SK-N-SH (cell line): ENCODE measurements at regions not wholly inside any gene's neighbourhood (a gene's known extent, or its start where the extent isn't known, plus 50 kb on each side); places are given as distances from the start of the nearest gene placed in this dataset.

Experiments used
- CTCF ChIA-PET: fragments of 300-600, 350-600 bp; formaldehyde crosslinking; extraction: SDS; loops from one replicate; lab custom pipeline; 2021; lab: Yijun Ruan, JAX
- POLR2A ChIA-PET: fragments of 350-600 bp; sonication (Branson Sonifier 250); formaldehyde crosslinking; extraction: SDS; loops from one replicate; lab custom pipeline; 2020; ENCODE audit warnings: antibody characterized with exemption, inconsistent platforms; lab: Yijun Ruan, JAX
- DNase-seq: peaks from one replicate; pipeline ENCODE4 v3.0.0; 2012
- H2AFZ ChIP-seq: fragments of 200-600 bp; sonication (generic); 2 replicates; pipeline ENCODE4 v1.8.1; 2016; ENCODE audit warnings: antibody characterized with exemption, mild to moderate bottlenecking, low read depth
- H3F3A ChIP-seq: fragments of 200-600 bp; sonication (generic); replicated peaks from 2 replicates; pipeline ENCODE3; 2016; ENCODE audit warnings: antibody characterized with exemption, mild to moderate bottlenecking; ENCODE audit not compliant: insufficient read depth
- H3K27ac ChIP-seq, 2 experiments: fragments of 200-500 bp in 1 of 2; fragments of 200-600 bp in 1 of 2; sonication (Bioruptor generic) in 1 of 2; sonication (generic), shearing (Covaris generic) in 1 of 2; 2 replicates each; pipeline versions ENCODE4 v1.5.1 to v1.6.1; 2014 to 2016; ENCODE audit warnings: low read depth in 2 of 2, inconsistent platforms in 1 of 2, low read length in 1 of 2, mild to moderate bottlenecking in 1 of 2, mixed read lengths in 1 of 2
- H3K27me3 ChIP-seq: fragments of 200-600 bp; sonication (generic), shearing (Covaris generic); 2 replicates; pipeline ENCODE4 v1.6.1; 2016; ENCODE audit warnings: mixed run types; ENCODE audit not compliant: insufficient read depth
- H3K36me3 ChIP-seq, 2 experiments: fragments of 200-500 bp in 1 of 2; fragments of 200-600 bp in 1 of 2; sonication (Bioruptor generic) in 1 of 2; sonication (generic) in 1 of 2; replicated peaks in 1 of 2; 2 replicates each; pipeline versions ENCODE3 to v1.5.1; 2014 to 2016; ENCODE audit warnings: low read length in 1 of 2, mild to moderate bottlenecking in 1 of 2; ENCODE audit not compliant: insufficient read depth in 2 of 2, control insufficient read depth in 1 of 2
- H3K4me1 ChIP-seq, 2 experiments: fragments of 200-500 bp in 1 of 2; fragments of 200-600 bp in 1 of 2; sonication (Bioruptor generic) in 1 of 2; sonication (generic), shearing (Covaris generic) in 1 of 2; 2 replicates each; pipeline versions ENCODE4 v1.5.1 to v1.6.1; 2014 to 2016; ENCODE audit warnings: low read depth in 1 of 2, low read length in 1 of 2, mixed run types in 1 of 2; ENCODE audit not compliant: insufficient read depth in 2 of 2, control insufficient read depth in 1 of 2
- H3K4me2 ChIP-seq: fragments of 200-600 bp; sonication (generic), shearing (Covaris generic); 2 replicates; pipeline ENCODE4 v1.6.1; 2017; ENCODE audit warnings: mixed run types
- H3K4me3 ChIP-seq, 2 experiments: fragments of 200-500 bp in 1 of 2; fragments of 200-600 bp in 1 of 2; sonication (Bioruptor generic) in 1 of 2; sonication (generic), shearing (Covaris generic) in 1 of 2; 2 replicates each; pipeline versions ENCODE4 v1.5.1 to v1.8.1; 2014 to 2016; ENCODE audit warnings: low read depth in 2 of 2, inconsistent platforms in 1 of 2, low read length in 1 of 2, mild to moderate bottlenecking in 1 of 2, mixed read lengths in 1 of 2, moderate library complexity in 1 of 2
- H3K79me2 ChIP-seq: fragments of 200-600 bp; sonication (generic); 2 replicates; pipeline ENCODE4 v1.8.1; 2017; ENCODE audit warnings: mild to moderate bottlenecking; ENCODE audit not compliant: insufficient read depth
- H3K9ac ChIP-seq: fragments of 200-600 bp; sonication (generic); 2 replicates; pipeline ENCODE4 v1.6.1; 2017; ENCODE audit warnings: mixed run types
- H3K9me2 ChIP-seq: fragments of 200-600 bp; sonication (generic); 2 replicates; pipeline ENCODE4 v1.6.1; 2017; ENCODE audit warnings: mixed run types
- H3K9me3 ChIP-seq: fragments of 200-600 bp; sonication (generic); 2 replicates; pipeline ENCODE4 v1.6.1; 2017; ENCODE audit warnings: mixed run types, mild to moderate bottlenecking, moderate library complexity
- H4K20me1 ChIP-seq: fragments of 200-600 bp; sonication (generic); 2 replicates; pipeline ENCODE4 v1.6.1; 2017; ENCODE audit warnings: mild to moderate bottlenecking, mixed run types; ENCODE audit not compliant: insufficient read depth
- CTCF ChIP-seq: fragments of 200-600 bp; sonication (generic); IDR thresholded peaks from 2 replicates; pipeline ENCODE4 v1.6.1; 2017; ENCODE audit warnings: antibody characterized with exemption, mild to moderate bottlenecking, moderate library complexity
- JUND ChIP-seq: IDR thresholded peaks from 2 replicates; pipeline ENCODE4 v1.4.0; 2012
- MEF2A ChIP-seq: IDR thresholded peaks from 2 replicates; pipeline ENCODE4 v1.4.0; 2012; ENCODE audit warnings: low read depth, borderline replicate concordance
- NFIC ChIP-seq: IDR thresholded peaks from 2 replicates; pipeline ENCODE4 v1.4.0; 2012; ENCODE audit warnings: borderline replicate concordance
- NRF1 ChIP-seq: IDR thresholded peaks from 2 replicates; pipeline ENCODE4 v1.6.1; 2012; ENCODE audit warnings: low read depth, mild to moderate bottlenecking, low read length
- RAD21 ChIP-seq: IDR thresholded peaks from 2 replicates; pipeline ENCODE4 v1.6.1; 2012; ENCODE audit warnings: mild to moderate bottlenecking, low read length
- RCOR1 ChIP-seq: fragments of 150-350 bp; IDR thresholded peaks from 2 replicates; pipeline ENCODE4 v1.6.1; 2017; ENCODE audit warnings: antibody characterized with exemption, low read length
- REST ChIP-seq: IDR thresholded peaks from 2 replicates; pipeline ENCODE4 v1.6.1; 2012; ENCODE audit warnings: mild to moderate bottlenecking, low read depth, low read length, moderate library complexity
- RXRA ChIP-seq: IDR thresholded peaks from 2 replicates; pipeline ENCODE4 v1.4.0; 2012; ENCODE audit warnings: low read depth, mild to moderate bottlenecking, borderline replicate concordance
- SIN3A ChIP-seq: IDR thresholded peaks from 2 replicates; pipeline ENCODE4 v1.6.1; 2012; ENCODE audit warnings: low read depth, mild to moderate bottlenecking, low read length, moderate library complexity, borderline replicate concordance
- TAF1 ChIP-seq: IDR thresholded peaks from 2 replicates; pipeline ENCODE4 v1.6.1; 2012; ENCODE audit warnings: low read depth, mild to moderate bottlenecking, low read length, moderate library complexity, borderline replicate concordance
- TEAD4 ChIP-seq: IDR thresholded peaks from 2 replicates; pipeline ENCODE4 v1.4.0; 2012; ENCODE audit warnings: mild to moderate bottlenecking, borderline replicate concordance; ENCODE audit not compliant: insufficient read depth
- USF2 ChIP-seq: fragments of 150-350 bp; IDR thresholded peaks from 2 replicates; pipeline ENCODE4 v1.6.1; 2017; ENCODE audit warnings: antibody characterized with exemption, low read length, low read depth, borderline replicate concordance
- WGBS: methylation state at CpG from one replicate; pipeline ENCODE4 v1.1.6; 2017; ENCODE audit warnings: low lambda C conversion rate; 5-methylcytosine and 5-hydroxymethylcytosine counted together
- TF ChIP-seq, protein P1 (sequence below): IDR thresholded peaks from 2 replicates; pipeline ENCODE4 v1.4.0; 2012; ENCODE audit warnings: low read depth, borderline replicate concordance
- TF ChIP-seq, protein P2 (sequence below): fragments of 150-350 bp; IDR thresholded peaks from 2 replicates; pipeline ENCODE4 v1.6.1; 2016; ENCODE audit warnings: mild to moderate bottlenecking, low read depth, low read length
- TF ChIP-seq, protein P3 (sequence below): IDR thresholded peaks from 2 replicates; pipeline ENCODE4; 2012

DNA sequence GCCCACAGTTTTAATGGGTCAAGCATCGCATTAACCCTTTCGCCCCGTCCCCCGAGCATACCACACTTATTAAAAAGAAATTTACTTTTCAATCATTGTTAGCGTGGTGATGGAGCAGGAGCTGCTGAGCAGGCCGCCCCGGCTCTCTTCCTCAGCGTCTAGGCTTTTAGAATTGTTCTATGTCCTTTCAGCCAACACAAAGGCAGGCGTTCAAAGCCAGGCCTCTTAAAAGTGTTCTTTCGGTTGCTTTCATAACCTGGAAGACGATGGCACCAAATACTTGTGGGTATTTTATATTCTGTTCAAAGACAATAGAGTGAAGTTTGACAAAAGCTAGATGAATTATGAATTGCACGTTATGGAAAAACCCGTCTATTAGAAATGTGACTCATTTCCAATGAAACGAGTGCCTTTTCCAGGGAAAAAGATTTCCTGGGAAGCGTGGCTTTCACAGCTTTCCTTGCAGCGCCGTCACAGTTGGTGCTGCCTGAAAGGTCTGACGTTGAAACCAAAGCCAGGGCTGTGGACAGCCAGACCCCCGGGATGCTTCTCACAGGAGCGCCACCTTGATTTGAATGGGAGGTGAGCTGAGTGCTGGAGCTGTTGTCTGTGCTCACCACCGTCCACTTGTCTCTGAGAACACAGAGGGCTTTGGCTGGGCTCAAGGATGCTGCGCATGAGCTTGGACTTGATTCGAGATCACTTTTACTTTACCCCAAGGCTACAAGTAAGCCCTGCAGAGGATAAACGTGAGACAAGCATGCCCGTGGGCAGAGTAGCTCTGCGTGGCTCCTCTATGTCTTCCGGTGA is 78.8 kb downstream of the SOX1 start:
- Histone ChIP-seq H3K27ac (no peak overlapping the region), H3F3A (no peaks in the 10 kb centered on the region), H3K9ac (no peak overlapping the region), H3K36me3 (no peaks in the 10 kb centered on the region)
- 15% methylated on average over 21 of the region's 27 CpGs for WGBS
- no peak for DNase-seq
- POLR2A ChIA-PET = no interaction called here
- TF ChIP-seq RAD21 (no peak), TEAD4 (no peak), REST (no peak), NRF1 (no peak), JUND (no peak), TAF1 (no peak), MEF2A (no peak), NFIC (no peak), CTCF (no peak), USF2 (no peak), RCOR1 (no peak), RXRA (no peak), SIN3A (no peak)
- TF ChIP-seq, protein P1, sequence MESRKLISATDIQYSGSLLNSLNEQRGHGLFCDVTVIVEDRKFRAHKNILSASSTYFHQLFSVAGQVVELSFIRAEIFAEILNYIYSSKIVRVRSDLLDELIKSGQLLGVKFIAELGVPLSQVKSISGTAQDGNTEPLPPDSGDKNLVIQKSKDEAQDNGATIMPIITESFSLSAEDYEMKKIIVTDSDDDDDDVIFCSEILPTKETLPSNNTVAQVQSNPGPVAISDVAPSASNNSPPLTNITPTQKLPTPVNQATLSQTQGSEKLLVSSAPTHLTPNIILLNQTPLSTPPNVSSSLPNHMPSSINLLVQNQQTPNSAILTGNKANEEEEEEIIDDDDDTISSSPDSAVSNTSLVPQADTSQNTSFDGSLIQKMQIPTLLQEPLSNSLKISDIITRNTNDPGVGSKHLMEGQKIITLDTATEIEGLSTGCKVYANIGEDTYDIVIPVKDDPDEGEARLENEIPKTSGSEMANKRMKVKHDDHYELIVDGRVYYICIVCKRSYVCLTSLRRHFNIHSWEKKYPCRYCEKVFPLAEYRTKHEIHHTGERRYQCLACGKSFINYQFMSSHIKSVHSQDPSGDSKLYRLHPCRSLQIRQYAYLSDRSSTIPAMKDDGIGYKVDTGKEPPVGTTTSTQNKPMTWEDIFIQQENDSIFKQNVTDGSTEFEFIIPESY = no peak
- TF ChIP-seq, protein P2, sequence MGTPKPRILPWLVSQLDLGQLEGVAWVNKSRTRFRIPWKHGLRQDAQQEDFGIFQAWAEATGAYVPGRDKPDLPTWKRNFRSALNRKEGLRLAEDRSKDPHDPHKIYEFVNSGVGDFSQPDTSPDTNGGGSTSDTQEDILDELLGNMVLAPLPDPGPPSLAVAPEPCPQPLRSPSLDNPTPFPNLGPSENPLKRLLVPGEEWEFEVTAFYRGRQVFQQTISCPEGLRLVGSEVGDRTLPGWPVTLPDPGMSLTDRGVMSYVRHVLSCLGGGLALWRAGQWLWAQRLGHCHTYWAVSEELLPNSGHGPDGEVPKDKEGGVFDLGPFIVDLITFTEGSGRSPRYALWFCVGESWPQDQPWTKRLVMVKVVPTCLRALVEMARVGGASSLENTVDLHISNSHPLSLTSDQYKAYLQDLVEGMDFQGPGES = no peak
- TF ChIP-seq, protein P3, sequence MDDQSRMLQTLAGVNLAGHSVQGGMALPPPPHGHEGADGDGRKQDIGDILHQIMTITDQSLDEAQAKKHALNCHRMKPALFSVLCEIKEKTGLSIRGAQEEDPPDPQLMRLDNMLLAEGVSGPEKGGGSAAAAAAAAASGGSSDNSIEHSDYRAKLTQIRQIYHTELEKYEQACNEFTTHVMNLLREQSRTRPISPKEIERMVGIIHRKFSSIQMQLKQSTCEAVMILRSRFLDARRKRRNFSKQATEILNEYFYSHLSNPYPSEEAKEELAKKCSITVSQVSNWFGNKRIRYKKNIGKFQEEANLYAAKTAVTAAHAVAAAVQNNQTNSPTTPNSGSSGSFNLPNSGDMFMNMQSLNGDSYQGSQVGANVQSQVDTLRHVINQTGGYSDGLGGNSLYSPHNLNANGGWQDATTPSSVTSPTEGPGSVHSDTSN = no peak
- TF ChIP-seq, all 33 proteins: peak for 0
- H3K4me1 ChIP-seq = no peaks in the 10 kb centered on the region
- no peaks in the 10 kb centered on the region for H3K9me2 ChIP-seq
- H3K4me3 ChIP-seq = no peak overlapping the region
- H3K27me3 ChIP-seq = no peaks in the 10 kb centered on the region; the same call in 1 of the 2 replicates
- no peak overlapping the region for H2AFZ ChIP-seq
- H3K9me3 ChIP-seq = no peaks in the 10 kb centered on the region
- H3K4me2 ChIP-seq = no peak overlapping the region
- CTCF ChIA-PET = no interaction called here
- no peaks in the 10 kb centered on the region for H3K79me2 ChIP-seq
- no peaks in the 10 kb centered on the region for H4K20me1 ChIP-seq
